C4-2B (cell line): ENCODE measurements at regions not wholly inside any gene's neighbourhood (a gene's known extent, or its start where the extent isn't known, plus 50 kb on each side); places are given as distances from the start of the nearest gene placed in this dataset.

Source experiments
- H3K27ac ChIP-seq: fragments of 450-650 bp; 2 replicates; pipeline ENCODE4 v1.5.1; 2017
- ZFX ChIP-seq: fragments of 450-650 bp; IDR thresholded peaks from 2 replicates; pipeline ENCODE4 v1.6.1; 2017
- TF ChIP-seq, protein P1 (sequence below): fragments of 450-650 bp; conservative IDR thresholded peaks from 2 replicates; pipeline ENCODE4 v1.5.1; 2017; ENCODE audit warnings: mild to moderate bottlenecking

DNA sequence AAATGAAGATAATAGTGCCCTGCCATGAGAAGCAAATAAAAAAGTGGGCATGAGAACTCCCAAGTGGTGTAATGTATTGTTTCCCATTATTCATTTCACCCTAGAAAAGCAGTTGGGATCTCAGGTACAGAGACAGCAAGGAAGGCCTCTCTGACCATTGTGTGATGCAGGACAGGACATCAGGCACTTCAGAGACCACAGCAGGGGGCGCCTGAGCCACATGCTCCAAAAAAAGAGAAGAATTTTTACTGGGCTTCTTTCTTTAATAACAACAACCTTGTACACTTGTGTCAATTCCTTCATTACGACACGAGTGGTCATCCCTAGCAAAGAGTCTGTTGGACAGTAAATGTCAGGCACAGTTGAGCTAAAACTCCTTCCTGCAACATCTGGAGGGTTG is 533.3 kb downstream of the OMA1 start:
- TF ChIP-seq, protein P1, sequence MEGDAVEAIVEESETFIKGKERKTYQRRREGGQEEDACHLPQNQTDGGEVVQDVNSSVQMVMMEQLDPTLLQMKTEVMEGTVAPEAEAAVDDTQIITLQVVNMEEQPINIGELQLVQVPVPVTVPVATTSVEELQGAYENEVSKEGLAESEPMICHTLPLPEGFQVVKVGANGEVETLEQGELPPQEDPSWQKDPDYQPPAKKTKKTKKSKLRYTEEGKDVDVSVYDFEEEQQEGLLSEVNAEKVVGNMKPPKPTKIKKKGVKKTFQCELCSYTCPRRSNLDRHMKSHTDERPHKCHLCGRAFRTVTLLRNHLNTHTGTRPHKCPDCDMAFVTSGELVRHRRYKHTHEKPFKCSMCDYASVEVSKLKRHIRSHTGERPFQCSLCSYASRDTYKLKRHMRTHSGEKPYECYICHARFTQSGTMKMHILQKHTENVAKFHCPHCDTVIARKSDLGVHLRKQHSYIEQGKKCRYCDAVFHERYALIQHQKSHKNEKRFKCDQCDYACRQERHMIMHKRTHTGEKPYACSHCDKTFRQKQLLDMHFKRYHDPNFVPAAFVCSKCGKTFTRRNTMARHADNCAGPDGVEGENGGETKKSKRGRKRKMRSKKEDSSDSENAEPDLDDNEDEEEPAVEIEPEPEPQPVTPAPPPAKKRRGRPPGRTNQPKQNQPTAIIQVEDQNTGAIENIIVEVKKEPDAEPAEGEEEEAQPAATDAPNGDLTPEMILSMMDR, result peak; percentile 53
- no peak for TF ChIP-seq ZFX
- no peak overlapping the region for H3K27ac ChIP-seq

DNA sequence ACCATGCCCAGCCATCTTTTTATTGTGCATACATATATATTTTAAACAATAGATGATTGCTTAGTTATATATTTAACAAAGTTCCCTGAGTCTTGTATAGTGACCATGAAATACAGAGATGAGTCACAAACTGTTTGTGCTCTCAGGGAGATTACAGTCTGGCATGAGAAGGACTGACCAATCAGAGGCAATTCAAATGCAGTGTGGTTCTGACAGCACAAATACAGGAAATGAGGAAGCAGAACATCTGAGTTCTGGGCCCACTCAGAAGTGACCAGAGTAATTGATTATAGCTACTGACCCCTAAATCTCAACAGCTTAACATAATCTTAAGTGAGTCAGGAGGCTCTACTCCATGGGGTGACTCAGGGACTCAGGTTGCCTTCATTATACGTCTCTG is 534.5 kb downstream of the OMA1 start:
- TF ChIP-seq ZFX, result no peak
- TF ChIP-seq, protein P1, result no peak
- no peak overlapping the region for H3K27ac ChIP-seq

DNA sequence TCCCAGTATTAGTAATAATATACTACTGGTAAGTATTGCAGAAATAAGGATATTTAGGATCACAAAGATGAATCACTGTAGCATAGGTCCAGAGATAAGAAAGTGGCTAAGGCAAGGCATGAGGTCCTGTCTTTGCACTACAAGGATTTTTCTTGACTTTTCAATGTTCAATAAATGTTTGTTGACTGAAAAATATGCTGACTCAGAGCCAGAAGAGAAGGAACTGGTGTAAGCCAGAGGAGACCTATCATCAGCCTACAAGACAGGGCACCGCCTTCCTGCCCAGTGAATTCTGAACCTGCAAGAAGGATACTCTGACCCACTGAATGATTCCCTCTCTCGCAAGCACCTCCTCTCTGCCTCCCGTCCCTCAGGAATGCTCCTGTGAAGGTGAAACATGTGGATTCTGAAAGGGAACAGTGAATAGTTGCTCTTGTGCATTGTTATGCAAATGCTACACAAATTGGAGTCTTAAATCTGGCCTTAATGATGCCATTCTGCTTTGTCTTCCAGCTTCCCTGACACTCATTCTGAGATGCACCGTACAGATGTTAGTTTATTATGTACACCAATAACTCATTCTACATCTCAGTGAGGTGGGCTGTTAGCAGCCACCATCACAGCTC is 540.0 kb downstream of the OMA1 start:
- H3K27ac ChIP-seq, result no peak overlapping the region
- no peak for TF ChIP-seq ZFX
- TF ChIP-seq, protein P1, result no peak

DNA sequence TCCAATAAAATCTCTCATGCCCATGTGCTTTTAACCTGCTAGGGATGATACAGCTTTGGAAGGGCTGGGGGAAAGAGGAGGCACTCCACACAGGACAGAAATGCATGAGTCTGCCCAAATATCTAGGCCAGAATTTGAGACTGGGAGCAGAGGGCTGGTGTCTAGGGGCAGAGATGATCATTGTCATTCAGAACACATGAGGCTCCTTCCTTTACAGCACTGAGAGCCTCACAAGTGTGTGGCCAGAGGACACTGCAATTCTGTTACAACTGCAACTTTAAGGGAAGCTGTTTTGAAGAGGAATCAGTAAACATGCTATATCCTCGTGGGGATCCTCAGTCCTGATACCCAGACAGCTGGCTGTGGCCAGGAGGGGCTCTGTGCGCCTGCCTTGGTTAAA is 541.3 kb downstream of the OMA1 start:
- TF ChIP-seq, protein P1, result no peak
- TF ChIP-seq ZFX, result no peak
- H3K27ac ChIP-seq, result no peak overlapping the region

DNA sequence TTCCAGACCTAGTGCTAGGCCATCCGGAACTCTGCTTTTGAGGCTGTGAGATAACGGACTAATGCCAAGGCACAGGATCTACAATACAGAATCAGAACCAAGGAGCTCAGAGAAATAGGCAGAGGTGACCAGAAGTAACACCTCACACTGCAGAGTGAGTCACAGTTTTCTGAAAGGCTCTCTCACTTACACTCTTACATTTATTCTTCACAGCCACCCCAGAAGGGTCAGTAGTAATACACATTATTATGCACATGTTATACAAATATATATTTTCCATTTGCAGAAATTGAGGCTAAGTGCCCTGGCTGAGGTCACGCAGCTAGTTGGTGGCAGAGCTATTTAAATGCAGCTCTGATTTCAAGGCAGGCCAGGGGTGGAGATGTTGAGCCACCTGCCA is 542.5 kb downstream of the OMA1 start:
- no peak for TF ChIP-seq ZFX
- TF ChIP-seq, protein P1, result no peak
- no peak overlapping the region for H3K27ac ChIP-seq

DNA sequence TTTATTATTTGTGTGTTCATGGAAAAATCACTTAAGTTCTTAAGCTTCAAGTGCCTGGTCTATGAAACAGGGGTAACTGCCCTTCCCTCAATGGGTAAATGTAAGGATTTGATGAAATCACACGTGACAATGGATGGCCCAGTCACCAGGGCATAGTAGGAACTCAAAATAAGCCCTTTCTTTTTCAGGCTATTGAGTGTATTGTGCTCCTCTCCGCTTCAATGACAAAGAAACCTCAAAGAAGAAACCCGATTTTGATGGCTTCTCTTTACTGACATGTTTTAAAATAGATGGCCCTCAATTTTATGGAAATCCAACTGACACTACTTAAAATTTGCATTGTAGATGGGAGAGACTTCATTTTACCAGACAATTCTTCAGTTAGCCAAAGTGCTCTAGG is 543.5 kb downstream of the OMA1 start:
- H3K27ac ChIP-seq, result no peak overlapping the region
- TF ChIP-seq, protein P1, result no peak
- TF ChIP-seq ZFX, result no peak

DNA sequence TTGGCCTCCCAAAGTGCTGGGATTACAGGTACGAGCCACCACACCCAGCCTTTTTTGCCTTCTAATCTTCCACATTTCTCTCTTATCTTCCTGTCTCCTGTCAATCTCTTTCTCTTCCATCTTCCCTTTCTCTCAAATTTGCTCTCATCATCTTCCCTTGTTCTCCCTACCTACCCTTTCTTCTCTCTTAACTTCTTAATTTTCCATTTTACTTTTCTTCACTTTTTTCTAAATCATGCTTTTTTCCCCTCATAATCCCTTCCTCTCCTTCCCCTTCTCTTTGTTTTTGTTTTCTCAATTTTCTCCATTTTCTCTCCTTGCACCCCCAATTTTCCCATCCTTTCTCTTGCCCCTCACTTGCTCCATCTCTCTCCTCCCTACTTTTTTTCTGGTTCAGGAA is 545.7 kb downstream of the OMA1 start:
- H3K27ac ChIP-seq, result no peak overlapping the region

More for the DNA sequence above, 545.7 kb downstream of the OMA1 start:
- no peak for TF ChIP-seq ZFX
- TF ChIP-seq, protein P1, result no peak
